ENCODE measurements at regions not wholly inside any gene's neighbourhood (a gene's known extent, or its start where the extent isn't known, plus 50 kb on each side); places are given as distances from the start of the nearest gene placed in this dataset.
"Not testable (repeated sequence)": the region's sequence is repeated elsewhere in the genome, so short reads cannot be mapped to it uniquely, and the experiment has no call there.

- H3K4me3 ChIP-seq (ENCODE audit: low read depth, low read length), result no peak overlapping the region
- TF ChIP-seq, protein P1, sequence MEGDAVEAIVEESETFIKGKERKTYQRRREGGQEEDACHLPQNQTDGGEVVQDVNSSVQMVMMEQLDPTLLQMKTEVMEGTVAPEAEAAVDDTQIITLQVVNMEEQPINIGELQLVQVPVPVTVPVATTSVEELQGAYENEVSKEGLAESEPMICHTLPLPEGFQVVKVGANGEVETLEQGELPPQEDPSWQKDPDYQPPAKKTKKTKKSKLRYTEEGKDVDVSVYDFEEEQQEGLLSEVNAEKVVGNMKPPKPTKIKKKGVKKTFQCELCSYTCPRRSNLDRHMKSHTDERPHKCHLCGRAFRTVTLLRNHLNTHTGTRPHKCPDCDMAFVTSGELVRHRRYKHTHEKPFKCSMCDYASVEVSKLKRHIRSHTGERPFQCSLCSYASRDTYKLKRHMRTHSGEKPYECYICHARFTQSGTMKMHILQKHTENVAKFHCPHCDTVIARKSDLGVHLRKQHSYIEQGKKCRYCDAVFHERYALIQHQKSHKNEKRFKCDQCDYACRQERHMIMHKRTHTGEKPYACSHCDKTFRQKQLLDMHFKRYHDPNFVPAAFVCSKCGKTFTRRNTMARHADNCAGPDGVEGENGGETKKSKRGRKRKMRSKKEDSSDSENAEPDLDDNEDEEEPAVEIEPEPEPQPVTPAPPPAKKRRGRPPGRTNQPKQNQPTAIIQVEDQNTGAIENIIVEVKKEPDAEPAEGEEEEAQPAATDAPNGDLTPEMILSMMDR (IDR thresholded peaks at IDR 0.05; ENCODE audit: low read depth, low read length), result no peak
Observed at GRCh38 chr9:31389075-31389474, 995.4 kb upstream of the ACO1 start.

GRCh38 chr9:31390403-31391025 lies 993.9 kb upstream of the ACO1 start:
- H3K4me3 ChIP-seq (ENCODE audit: low read depth, low read length), result no peak overlapping the region
- TF ChIP-seq, protein P1 (IDR thresholded peaks at IDR 0.05; ENCODE audit: low read depth, low read length), result no peak

GRCh38 chr9:31393240-31393639 lies 991.2 kb upstream of the ACO1 start:
- TF ChIP-seq, protein P1 (IDR thresholded peaks at IDR 0.05; ENCODE audit: low read depth, low read length), result no peak
- H3K4me3 ChIP-seq (ENCODE audit: low read depth, low read length), result no peak overlapping the region

DNA sequence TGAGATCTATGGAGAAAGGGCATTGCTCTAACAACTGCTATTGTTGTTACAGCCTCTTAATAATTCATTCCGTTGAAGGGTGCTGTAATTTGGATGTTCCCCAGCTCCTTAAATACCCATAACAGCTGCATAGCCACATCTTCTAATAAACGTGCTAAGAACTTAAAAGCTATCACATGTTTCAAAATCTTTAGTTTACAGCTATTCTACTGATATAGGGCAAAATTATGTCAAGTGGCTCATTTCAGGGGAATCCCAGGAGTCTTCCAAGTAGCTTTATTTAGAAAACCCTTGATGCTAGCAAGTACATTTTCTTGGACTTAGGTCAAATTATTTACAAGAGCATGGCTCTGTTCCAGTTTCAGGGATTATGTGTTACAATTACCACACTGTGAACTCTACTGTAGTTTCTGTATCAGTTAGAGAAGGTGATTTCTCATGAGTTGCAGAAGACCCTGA lies 990.4 kb upstream of the ACO1 start:
- H3K4me3 ChIP-seq (ENCODE audit: low read depth, low read length), result no peak overlapping the region
- TF ChIP-seq, protein P1 (IDR thresholded peaks at IDR 0.05; ENCODE audit: low read depth, low read length), result no peak

- TF ChIP-seq, protein P1 (IDR thresholded peaks at IDR 0.05; ENCODE audit: low read depth, low read length), result no peak
- H3K4me3 ChIP-seq (ENCODE audit: low read depth, low read length), result no peak overlapping the region
Observed at GRCh38 chr9:31412081-31412480, 972.4 kb upstream of the ACO1 start.

- TF ChIP-seq, protein P1 (IDR thresholded peaks at IDR 0.05; ENCODE audit: low read depth, low read length), result no peak
- H3K4me3 ChIP-seq (ENCODE audit: low read depth, low read length), result no peak overlapping the region
Observed at GRCh38 chr9:31415164-31415563, 969.3 kb upstream of the ACO1 start.

DNA sequence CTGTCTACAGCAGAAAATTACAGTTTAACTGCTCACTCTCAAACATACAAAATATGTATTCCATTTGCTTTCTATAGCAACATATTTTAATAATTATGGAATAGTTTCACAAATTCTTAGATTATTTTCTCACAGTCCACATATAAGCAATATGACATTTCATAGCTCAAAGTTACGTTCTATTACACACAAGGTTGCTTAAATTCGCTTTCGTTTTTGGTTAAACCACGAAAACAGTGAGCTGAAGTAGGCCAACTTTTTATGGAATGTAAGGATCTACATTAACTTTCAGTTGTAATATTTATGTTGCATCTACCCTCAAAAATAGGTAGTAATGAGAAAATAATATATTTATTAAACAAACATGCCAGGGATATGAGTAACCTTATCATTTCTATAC lies 966.0 kb upstream of the ACO1 start:
- no peak overlapping the region for H3K4me3 ChIP-seq (ENCODE audit: low read depth, low read length)
- TF ChIP-seq, protein P1 (IDR thresholded peaks at IDR 0.05; ENCODE audit: low read depth, low read length), result no peak

- not testable (repeated sequence) for H3K4me3 ChIP-seq (ENCODE audit: low read depth, low read length)
Observed at GRCh38 chr9:31443630-31444457, 940.6 kb upstream of the ACO1 start.

Data from WI38 (cell line).